ENCODE measurements at regions not wholly inside any gene's neighbourhood (a gene's known extent, or its start where the extent isn't known, plus 50 kb on each side); places are given as distances from the start of the nearest gene placed in this dataset.

- DNase-seq, result no peak
These were observed 161.2 kb downstream of the PSMG1 start for GRCh38 chr21:39022035-39022434.

GRCh38 chr21:39021478-39021832 is 161.8 kb downstream of the PSMG1 start:
- no peak for DNase-seq

- peak; percentile 60 to 63 (median 62) for DNase-seq
These were observed 162.3 kb downstream of the PSMG1 start for GRCh38 chr21:39020751-39021477.

GRCh38 chr21:39018730-39019129 is 164.5 kb downstream of the PSMG1 start:
- no peak for DNase-seq

- peak; percentile 83 to 88 (median 84) for DNase-seq
These were observed 166.4 kb downstream of the PSMG1 start for GRCh38 chr21:39016740-39017315.

GRCh38 chr21:39014747-39015146 is 168.5 kb downstream of the PSMG1 start:
- peak; percentile 90 to 100 (median 98) for DNase-seq

- DNase-seq, result no peak
These were observed 170.7 kb downstream of the PSMG1 start for GRCh38 chr21:39012326-39013230.

GRCh38 chr21:39011911-39012310 is 171.3 kb downstream of the PSMG1 start:
- no peak for DNase-seq

GRCh38 chr21:39010629-39011404 is 172.4 kb downstream of the PSMG1 start:
- DNase-seq, result peak; percentile 56 to 66 (median 63)

GRCh38 chr21:39009587-39010225 is 173.5 kb downstream of the PSMG1 start:
- DNase-seq, result no peak

- no peak for DNase-seq
These were observed 175.3 kb downstream of the PSMG1 start for GRCh38 chr21:39007985-39008384.

- DNase-seq, result no peak
These were observed 175.7 kb downstream of the PSMG1 start for GRCh38 chr21:39007532-39007931.

GRCh38 chr21:39006571-39007311 is 176.5 kb downstream of the PSMG1 start:
- DNase-seq, result peak; percentile 53 to 69 (median 64)

GRCh38 chr21:39005502-39005787 is 177.8 kb downstream of the PSMG1 start:
- DNase-seq, result no peak

- peak in 2 of 3 donors; percentile 53 to 57 for DNase-seq
These were observed 178.4 kb downstream of the PSMG1 start for GRCh38 chr21:39004634-39005501.

- DNase-seq, result peak; percentile 80 to 97 (median 85)
These were observed 179.1 kb downstream of the PSMG1 start for GRCh38 chr21:39003982-39004633.

GRCh38 chr21:39001341-39001740 is 181.9 kb downstream of the PSMG1 start:
- no peak for DNase-seq

- DNase-seq, result peak; percentile 93 to 97 (median 95)
These were observed 182.8 kb downstream of the PSMG1 start for GRCh38 chr21:39000496-39000895.

- DNase-seq, result peak; percentile 65 to 83 (median 73)
These were observed 184.1 kb downstream of the PSMG1 start for GRCh38 chr21:38999161-38999560.

GRCh38 chr21:38998281-38998680 is 185.0 kb downstream of the PSMG1 start:
- peak in 1 of 3 donors; percentile 47 for DNase-seq
